Activated CD8-positive, alpha-beta T cell treated with anti-CD3 and anti-CD28 coated beads for 36 hours (primary cell): ENCODE measurements at regions not wholly inside any gene's neighbourhood (a gene's known extent, or its start where the extent isn't known, plus 50 kb on each side); places are given as distances from the start of the nearest gene placed in this dataset.

Experiments used
- ATAC-seq: fragments of 200-7000 bp; cut with Tn5 transposase; one replicate; pipeline ENCODE4 v1.10.0; 2021; ENCODE audit warnings: mild to moderate bottlenecking, moderate library complexity
- CTCF ChIA-PET: fragments of 350-600 bp; sonication (Branson Sonifier 250); formaldehyde crosslinking; loops from one replicate; lab custom pipeline; 2021; ENCODE audit warnings: antibody characterized with exemption; lab: Charles Lee
- POLR2A ChIA-PET: fragments of 350-600 bp; sonication (Branson Sonifier 250); formaldehyde crosslinking; loops from one replicate; lab custom pipeline; 2021; ENCODE audit warnings: antibody characterized with exemption; lab: Charles Lee
- DNase-seq: peaks from one replicate; pipeline ENCODE4 v3.0.0-alpha.2; 2020
- H3K27ac Mint-ChIP-seq: one replicate; pipeline ENCODE4 v1.8.0; 2021; ENCODE audit warnings: mild to moderate bottlenecking, mixed read lengths
- H3K27me3 Mint-ChIP-seq: one replicate; pipeline ENCODE4 v1.8.0; 2021; ENCODE audit warnings: mixed read lengths
- H3K36me3 Mint-ChIP-seq: one replicate; pipeline ENCODE4 v1.8.0; 2021; ENCODE audit warnings: low read depth, mixed read lengths
- H3K4me1 Mint-ChIP-seq: one replicate; pipeline ENCODE4 v1.8.0; 2021; ENCODE audit warnings: low read depth, mixed read lengths
- H3K4me3 Mint-ChIP-seq: one replicate; pipeline ENCODE4 v1.8.0; 2021; ENCODE audit warnings: mild to moderate bottlenecking, moderate library complexity, mixed read lengths
- H3K9me3 Mint-ChIP-seq: one replicate; pipeline ENCODE4 v1.8.0; 2021; ENCODE audit warnings: mixed read lengths
- intact Hi-C: fragments of 100-400 bp; cut with micrococcal nuclease; formaldehyde crosslinking; loops from one replicate; pipeline ENCODE4 v1.10.0; 2022
- TF ChIP-seq, protein P1 (sequence below): fragments of 200-600 bp; IDR thresholded peaks from one replicate; pipeline ENCODE4 v1.8.0; 2022; ENCODE audit warnings: antibody characterized with exemption, mild to moderate bottlenecking

GRCh38 chr6:105607636-105608621 is 205.0 kb upstream of the PREP start:
- intact Hi-C loops, result no loop called here
- H3K27ac Mint-ChIP-seq, result no peak overlapping the region
- DNase-seq, result no peak
- no peak for ATAC-seq
- no peaks in the 10 kb centered on the region for H3K36me3 Mint-ChIP-seq
- TF ChIP-seq, protein P1, sequence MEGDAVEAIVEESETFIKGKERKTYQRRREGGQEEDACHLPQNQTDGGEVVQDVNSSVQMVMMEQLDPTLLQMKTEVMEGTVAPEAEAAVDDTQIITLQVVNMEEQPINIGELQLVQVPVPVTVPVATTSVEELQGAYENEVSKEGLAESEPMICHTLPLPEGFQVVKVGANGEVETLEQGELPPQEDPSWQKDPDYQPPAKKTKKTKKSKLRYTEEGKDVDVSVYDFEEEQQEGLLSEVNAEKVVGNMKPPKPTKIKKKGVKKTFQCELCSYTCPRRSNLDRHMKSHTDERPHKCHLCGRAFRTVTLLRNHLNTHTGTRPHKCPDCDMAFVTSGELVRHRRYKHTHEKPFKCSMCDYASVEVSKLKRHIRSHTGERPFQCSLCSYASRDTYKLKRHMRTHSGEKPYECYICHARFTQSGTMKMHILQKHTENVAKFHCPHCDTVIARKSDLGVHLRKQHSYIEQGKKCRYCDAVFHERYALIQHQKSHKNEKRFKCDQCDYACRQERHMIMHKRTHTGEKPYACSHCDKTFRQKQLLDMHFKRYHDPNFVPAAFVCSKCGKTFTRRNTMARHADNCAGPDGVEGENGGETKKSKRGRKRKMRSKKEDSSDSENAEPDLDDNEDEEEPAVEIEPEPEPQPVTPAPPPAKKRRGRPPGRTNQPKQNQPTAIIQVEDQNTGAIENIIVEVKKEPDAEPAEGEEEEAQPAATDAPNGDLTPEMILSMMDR, result no peak
- no peaks in the 10 kb centered on the region for H3K9me3 Mint-ChIP-seq
- peaks cover 16% of the 10 kb centered on the region for H3K27me3 Mint-ChIP-seq
- no peak overlapping the region for H3K4me3 Mint-ChIP-seq
- ChIA-PET POLR2A (interaction anchor here (0.6 to 1.2 kb wide), 2 partner anchors 9 to 13 kb away, joined by 3 to 4 read pairs; no protein-coding TSS in a partner anchor), CTCF (no interaction called here)
- H3K4me1 Mint-ChIP-seq, result no peaks in the 10 kb centered on the region

DNA sequence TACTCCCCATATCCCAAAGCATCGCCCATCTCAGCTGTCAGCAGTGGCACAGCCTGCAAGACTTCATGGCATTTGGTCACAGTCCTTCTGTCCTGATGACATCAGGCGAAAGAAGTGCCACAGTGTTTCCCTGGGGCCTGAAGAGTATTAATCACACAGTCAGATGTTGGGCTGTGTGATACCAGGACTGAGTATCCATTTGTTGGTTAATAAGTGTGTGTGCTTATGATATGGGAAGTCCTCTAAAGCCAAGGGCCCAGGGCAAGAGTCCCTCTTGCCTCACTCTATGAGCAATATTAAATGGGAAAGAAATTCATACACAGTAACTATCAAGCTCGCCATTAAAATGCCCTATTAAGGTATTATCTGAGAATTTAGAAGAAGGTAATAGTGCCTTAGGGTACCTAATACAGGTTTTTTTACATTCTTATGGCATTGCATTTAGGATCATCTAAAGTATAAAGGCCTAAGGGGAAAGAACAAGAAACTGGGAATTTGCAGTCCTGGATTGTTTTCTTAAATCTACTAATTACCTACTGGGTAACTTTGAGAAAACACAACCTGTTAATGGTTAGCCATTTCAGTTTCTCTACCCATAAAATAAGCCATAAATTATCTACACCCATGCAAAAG is 204.1 kb upstream of the PREP start:
- Mint-ChIP-seq H3K9me3 (no peaks in the 10 kb centered on the region), H3K4me3 (no peak overlapping the region), H3K4me1 (no peaks in the 10 kb centered on the region), H3K27me3 (peaks cover 13% of the 10 kb centered on the region), H3K27ac (no peak overlapping the region), H3K36me3 (no peaks in the 10 kb centered on the region)
- intact Hi-C loops, result no loop called here
- no peak for DNase-seq
- ATAC-seq, result no peak
- TF ChIP-seq, protein P1, result no peak
- ChIA-PET CTCF (no interaction called here), POLR2A (no interaction called here)

DNA sequence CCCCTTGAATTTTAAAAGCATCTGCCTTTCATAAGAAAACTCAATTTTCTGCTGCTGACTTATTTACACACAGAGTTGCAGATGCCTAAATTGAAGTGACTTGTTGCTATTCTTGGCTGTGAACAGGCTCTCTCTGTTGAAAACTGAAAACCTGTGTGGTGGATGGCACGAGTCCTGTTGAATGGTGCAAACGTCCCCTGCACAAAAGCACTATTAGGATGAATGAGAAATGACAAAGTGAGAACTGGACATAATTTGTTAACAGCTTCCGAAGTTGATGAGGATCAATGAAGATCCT is 201.7 kb upstream of the PREP start:
- TF ChIP-seq, protein P1, result no peak
- intact Hi-C loops, result no loop called here

DNA sequence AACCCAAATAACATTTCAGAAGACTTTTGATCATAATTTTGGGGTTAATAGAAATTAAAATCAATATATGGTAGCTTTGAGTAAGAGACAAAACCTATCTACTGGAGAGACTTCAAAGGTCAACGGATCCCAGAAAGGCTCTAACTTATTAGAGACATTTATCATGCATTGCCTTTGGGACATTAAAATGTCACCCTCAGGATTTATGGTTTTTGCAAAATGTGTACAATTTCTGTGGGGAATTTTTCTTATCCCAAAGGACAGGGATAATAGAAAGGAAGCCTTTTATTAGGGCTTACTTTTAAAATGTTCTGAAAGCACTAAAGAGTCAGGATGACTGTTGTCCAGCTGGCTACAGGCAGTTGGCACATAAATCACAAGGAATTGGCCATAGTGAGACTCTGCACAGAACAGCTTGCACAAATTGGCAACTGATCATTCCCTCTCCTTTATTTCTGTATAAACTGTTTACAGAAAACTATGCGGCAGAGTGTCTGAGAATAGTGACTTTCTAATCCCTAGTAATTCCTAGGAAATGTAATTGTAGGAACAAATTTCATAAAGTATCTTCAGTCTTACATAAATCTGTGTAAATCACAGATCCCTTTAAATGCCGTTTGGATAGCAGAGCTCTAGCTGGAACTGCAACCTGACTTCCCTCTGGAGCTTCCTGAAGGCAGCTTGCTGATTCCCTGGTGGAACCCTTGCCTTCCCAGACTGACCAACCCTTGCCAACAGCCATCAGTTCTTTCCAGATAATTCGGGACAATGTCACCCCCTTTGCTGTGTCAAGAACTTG is 201.1 kb upstream of the PREP start:
- ChIA-PET POLR2A (no interaction called here), CTCF (no interaction called here)
- intact Hi-C loops, result no loop called here
- ATAC-seq (no peak), DNase-seq (no peak)
- TF ChIP-seq, protein P1, result no peak
- Mint-ChIP-seq H3K36me3 (no peaks in the 10 kb centered on the region), H3K9me3 (no peaks in the 10 kb centered on the region), H3K4me1 (peaks cover 10% of the 10 kb centered on the region), H3K27me3 (peaks cover 8% of the 10 kb centered on the region), H3K4me3 (no peak overlapping the region), H3K27ac (no peak overlapping the region)

More for the DNA sequence above, 201.7 kb upstream of the PREP start:
- no peak for ATAC-seq
- Mint-ChIP-seq H3K27ac (no peak overlapping the region), H3K4me1 (peaks cover 10% of the 10 kb centered on the region), H3K9me3 (no peaks in the 10 kb centered on the region), H3K4me3 (no peak overlapping the region), H3K36me3 (no peaks in the 10 kb centered on the region), H3K27me3 (peaks cover 11% of the 10 kb centered on the region)
- ChIA-PET POLR2A (interaction anchor here (0.7 kb wide), 1 partner anchor 916 kb away, joined by 3 read pairs; no protein-coding TSS in a partner anchor), CTCF (no interaction called here)
- DNase-seq, result no peak
